Femur (tissue), 1 donor: ENCODE measurements at regions not wholly inside any gene's neighbourhood (a gene's known extent, or its start where the extent isn't known, plus 50 kb on each side); places are given as distances from the start of the nearest gene placed in this dataset.

ENCODE experiments used
- DNase-seq: peaks from one replicate; pipeline ENCODE4 v3.0.0-alpha.2; 2017

DNA sequence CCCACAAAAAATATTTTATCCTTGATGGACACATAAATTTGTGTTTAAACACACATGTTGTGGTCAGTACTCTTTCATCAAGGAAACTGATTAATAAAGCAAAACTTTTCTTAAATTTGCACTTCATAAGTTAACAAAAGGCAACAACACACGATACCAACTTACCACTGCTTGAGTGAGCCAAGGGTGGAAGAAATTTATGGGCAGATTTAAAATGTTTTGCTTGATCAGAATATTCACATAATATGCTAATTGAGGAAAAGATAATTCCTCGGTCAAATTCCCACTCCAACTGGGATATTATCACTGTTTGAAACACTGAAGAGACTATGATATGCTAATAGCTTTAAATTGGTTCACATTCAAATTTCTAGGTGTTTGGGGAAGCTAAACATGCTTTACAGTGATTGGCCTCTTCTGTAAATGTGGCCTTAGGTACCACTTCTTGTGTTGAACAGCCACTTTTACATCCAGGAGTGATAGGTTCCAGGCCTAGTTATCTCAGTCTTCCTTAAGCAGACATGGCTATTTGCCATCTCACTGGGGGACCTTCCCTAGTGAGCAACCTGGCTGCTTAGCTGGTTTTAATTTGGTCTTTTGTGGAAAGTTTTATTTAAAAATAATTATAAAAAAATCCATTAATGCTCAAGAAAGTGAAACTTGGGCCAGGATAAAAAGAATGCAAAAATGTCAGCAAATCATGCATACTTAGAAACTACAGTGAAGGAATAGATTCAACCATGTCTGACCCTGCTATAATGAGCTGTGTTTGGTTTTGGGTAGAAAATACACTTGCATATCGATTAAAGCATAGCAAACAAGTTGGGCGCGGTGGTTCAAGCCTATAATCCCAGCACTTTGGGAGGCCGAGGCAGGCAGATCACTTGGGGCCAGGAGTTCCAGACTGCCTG lies 221.2 kb upstream of the MAP3K7 start:
- DNase-seq, result no peak

DNA sequence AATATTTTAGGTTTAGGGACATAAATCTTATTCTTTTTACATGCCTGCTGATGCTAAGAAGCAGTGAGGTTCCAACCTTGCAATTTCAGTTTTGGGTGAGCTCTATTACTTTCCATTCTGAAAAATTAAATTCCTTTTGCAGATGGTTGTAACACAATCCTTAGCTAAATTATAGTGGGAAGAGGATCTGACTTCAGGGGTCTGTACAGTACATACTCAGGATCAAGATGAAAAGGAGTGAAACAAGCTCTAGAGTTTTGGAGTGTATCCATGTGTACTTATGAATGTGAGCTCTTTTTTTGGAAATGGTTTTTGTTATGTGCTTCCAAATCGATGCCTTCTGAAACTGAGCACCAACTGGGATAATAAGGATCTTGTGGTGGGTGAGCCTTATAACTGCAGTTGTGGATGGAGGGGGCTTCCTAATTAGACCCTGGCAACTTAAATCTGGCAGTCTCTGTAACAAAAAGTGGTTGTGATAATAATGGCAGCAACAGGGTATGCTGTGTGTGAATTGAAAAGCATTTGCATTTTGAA lies 218.8 kb upstream of the MAP3K7 start:
- DNase-seq, result no peak

DNA sequence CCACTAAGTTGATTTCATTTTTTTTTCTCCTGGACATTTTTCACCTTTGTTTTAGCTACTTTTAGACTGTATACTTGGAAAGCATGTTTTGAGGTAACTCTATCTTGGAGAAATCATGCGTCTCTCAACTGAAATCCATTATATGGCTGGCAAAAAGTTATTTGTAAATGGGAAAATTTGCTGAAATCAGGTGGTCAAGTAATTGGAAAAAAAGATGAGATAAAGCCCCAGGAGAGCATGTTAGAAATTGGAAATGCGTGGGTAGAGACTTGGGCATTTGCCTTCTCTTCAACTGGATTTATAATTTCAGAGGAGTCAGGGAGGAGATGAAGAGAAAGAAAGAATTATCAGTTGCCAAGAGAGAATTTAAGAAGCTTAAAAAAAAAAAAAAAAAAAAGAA lies 217.1 kb upstream of the MAP3K7 start:
- DNase-seq, result peak; percentile 35

- DNase-seq, result no peak
Measured at GRCh38 chr6:90795078-90795477, 208.2 kb upstream of the MAP3K7 start.

GRCh38 chr6:90793771-90794170 lies 206.9 kb upstream of the MAP3K7 start:
- DNase-seq, result no peak

- DNase-seq, result no peak
Measured at GRCh38 chr6:90790696-90791095, 203.8 kb upstream of the MAP3K7 start.

GRCh38 chr6:90790058-90790457 lies 203.2 kb upstream of the MAP3K7 start:
- peak; percentile 31 for DNase-seq

GRCh38 chr6:90788781-90789180 lies 201.9 kb upstream of the MAP3K7 start:
- no peak for DNase-seq

DNA sequence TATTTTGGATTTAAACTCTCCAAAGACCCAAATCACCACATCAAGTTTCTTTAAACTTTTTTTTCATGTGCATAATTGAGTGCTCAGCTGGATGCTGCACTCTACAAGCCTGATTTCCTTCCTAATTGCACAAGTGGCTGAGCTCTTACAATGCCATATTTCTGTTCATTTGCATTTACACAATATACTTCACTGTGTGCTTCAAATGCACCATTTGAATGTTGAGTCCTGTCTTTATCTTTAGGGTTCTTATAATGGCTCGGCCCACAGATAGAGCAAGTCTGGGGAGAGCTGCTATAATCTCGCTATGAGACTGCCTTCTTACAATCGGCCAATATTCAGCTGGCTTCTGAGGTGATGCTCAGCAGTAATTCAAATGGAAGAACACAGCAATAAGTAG lies 200.6 kb upstream of the MAP3K7 start:
- no peak for DNase-seq

DNA sequence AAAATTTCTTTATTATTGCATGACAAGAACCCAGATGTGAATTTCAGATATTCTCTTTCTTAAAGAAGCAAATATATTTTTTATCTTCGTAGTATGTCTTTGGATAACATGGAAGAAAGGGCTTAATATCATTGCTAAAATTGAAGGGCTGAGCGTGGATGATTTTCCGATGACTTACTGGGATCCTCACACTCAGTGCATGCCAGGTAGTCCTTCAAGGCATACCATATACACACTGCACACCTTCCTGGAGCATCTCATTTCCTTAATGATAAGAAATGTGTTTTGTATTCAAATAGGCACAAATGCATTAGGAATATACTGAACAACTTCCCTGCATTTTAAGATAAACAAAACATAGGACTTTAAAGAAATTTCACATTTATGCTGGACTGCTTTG lies 193.9 kb upstream of the MAP3K7 start:
- DNase-seq, result no peak

- DNase-seq, result no peak
Measured at GRCh38 chr6:90780141-90780540, 193.3 kb upstream of the MAP3K7 start.

DNA sequence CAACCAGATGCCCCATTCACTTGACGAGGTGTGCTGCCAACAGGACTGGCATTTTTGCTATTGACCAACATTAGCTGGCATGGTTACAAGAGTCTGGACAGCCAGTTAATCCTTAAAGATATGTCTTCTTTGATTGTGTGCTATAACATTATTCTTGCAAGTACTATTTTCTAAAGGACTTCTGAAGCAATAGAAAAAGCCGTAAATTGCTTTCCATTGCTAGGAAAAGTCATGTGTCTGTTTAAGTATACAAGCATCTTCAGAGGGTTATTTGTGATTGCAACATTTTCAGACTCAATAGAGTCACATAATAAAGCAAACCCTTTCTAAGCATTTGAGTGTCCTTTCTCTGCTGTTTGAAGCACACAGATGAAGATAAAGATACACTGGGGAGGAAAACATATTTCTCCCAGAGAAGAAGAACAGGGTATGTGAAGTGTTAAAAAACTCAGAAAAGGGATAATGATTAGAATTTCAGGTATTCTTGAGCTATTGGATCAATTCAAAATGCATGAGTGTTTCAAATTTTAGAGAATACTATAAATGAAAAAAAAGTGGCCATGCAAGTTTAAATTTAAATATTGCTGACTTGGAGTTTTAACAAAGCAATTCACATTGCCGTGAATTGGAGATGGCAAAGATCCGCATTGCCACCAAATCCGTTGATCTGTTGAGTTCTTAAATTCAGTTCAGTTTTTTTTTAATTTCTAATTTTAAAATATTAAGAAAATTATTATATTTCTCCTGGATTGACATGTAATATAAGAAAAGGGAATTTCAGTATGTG lies 191.7 kb upstream of the MAP3K7 start:
- DNase-seq, result no peak

- DNase-seq, result no peak
Measured at GRCh38 chr6:90770778-90771177, 183.9 kb upstream of the MAP3K7 start.

GRCh38 chr6:90765895-90766294 lies 179.0 kb upstream of the MAP3K7 start:
- no peak for DNase-seq

GRCh38 chr6:90765491-90765890 lies 178.6 kb upstream of the MAP3K7 start:
- DNase-seq, result no peak

GRCh38 chr6:90764001-90764400 lies 177.1 kb upstream of the MAP3K7 start:
- no peak for DNase-seq

DNA sequence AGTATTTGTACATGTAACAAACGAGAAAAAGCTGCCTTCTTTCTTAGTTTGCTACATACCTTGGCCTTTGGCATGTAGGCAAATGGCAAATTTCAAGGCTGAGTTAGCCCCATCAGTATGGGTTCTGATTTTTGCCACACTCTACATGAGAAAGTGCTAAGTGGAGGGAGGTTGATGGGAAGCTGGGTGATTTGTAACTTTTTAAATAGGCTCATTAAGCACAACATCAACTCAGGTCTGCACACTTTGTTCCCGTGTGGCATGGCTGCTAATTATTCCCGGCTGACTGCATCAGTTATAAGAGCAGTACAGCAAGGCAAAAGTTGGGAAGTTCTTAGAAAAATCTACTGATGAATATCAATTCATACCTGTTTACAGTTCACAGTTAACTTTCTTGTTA lies 172.8 kb upstream of the MAP3K7 start:
- no peak for DNase-seq

GRCh38 chr6:90758741-90759140 lies 171.9 kb upstream of the MAP3K7 start:
- DNase-seq, result no peak

GRCh38 chr6:90753820-90754643 lies 167.2 kb upstream of the MAP3K7 start:
- peak; percentile 20 for DNase-seq

- no peak for DNase-seq
Measured at GRCh38 chr6:90739802-90740201, 152.9 kb upstream of the MAP3K7 start.

DNA sequence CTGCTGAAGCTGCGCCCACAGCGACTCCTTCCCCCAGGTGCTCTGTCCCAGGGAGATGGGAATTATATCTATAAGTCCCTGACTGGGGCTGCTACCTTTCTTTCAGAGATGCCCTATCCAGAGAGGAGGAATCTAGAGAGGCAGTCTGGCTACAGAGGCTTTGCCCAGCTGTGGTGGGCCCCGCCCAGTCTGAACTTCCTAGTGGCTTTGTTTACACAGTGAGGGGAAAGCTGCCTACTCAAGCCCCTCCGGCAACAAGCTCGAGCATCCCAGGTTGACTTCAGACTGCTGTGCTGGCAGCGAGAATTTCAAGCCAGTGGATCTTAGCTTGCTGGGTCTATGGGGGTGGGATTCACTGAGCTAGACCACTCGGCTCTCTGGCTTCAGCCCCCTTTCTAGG lies 152.5 kb upstream of the MAP3K7 start:
- no peak for DNase-seq

GRCh38 chr6:90730151-90730673 lies 143.3 kb upstream of the MAP3K7 start:
- DNase-seq, result no peak

- no peak for DNase-seq
Measured at GRCh38 chr6:90729057-90729456, 142.2 kb upstream of the MAP3K7 start.
